HG03354 (cell line): ENCODE measurements at regions not wholly inside any gene's neighbourhood (a gene's known extent, or its start where the extent isn't known, plus 50 kb on each side); places are given as distances from the start of the nearest gene placed in this dataset.

Source experiments
- ATAC-seq: cut with Tn5 transposase; IDR thresholded peaks from one replicate; pipeline ENCODE4 v1.9.1; 2021; ENCODE audit warnings: mild to moderate bottlenecking; ENCODE audit not compliant: unreplicated experiment, poor library complexity, severe bottlenecking

- no peak for ATAC-seq
These were observed 152.5 kb upstream of the KLF7 start for GRCh38 chr2:207318181-207318628.

GRCh38 chr2:207319316-207319715 is 153.6 kb upstream of the KLF7 start:
- ATAC-seq, result no peak

- ATAC-seq, result no peak
These were observed 154.8 kb upstream of the KLF7 start for GRCh38 chr2:207320381-207321159.

- no peak for ATAC-seq
These were observed 155.8 kb upstream of the KLF7 start for GRCh38 chr2:207321514-207321913.

- no peak for ATAC-seq
These were observed 158.3 kb upstream of the KLF7 start for GRCh38 chr2:207324001-207324400.

- ATAC-seq, result no peak
These were observed 161.8 kb upstream of the KLF7 start for GRCh38 chr2:207327513-207327912.

GRCh38 chr2:207328944-207329386 is 163.2 kb upstream of the KLF7 start:
- ATAC-seq, result peak; percentile 47

GRCh38 chr2:207330912-207331311 is 165.2 kb upstream of the KLF7 start:
- peak; percentile 58 for ATAC-seq

GRCh38 chr2:207331674-207332073 is 165.9 kb upstream of the KLF7 start:
- no peak for ATAC-seq

GRCh38 chr2:207332480-207333212 is 166.9 kb upstream of the KLF7 start:
- peak; percentile 37 for ATAC-seq

- ATAC-seq, result no peak
These were observed 168.0 kb upstream of the KLF7 start for GRCh38 chr2:207333599-207334300.

- ATAC-seq, result no peak
These were observed 168.5 kb upstream of the KLF7 start for GRCh38 chr2:207334301-207334623.

GRCh38 chr2:207334624-207335371 is 169.1 kb upstream of the KLF7 start:
- no peak for ATAC-seq

- ATAC-seq, result peak; percentile 67
These were observed 171.8 kb upstream of the KLF7 start for GRCh38 chr2:207337234-207338219.

- ATAC-seq, result no peak
These were observed 172.5 kb upstream of the KLF7 start for GRCh38 chr2:207338220-207338607.

- no peak for ATAC-seq
These were observed 172.9 kb upstream of the KLF7 start for GRCh38 chr2:207338610-207339009.

- no peak for ATAC-seq
These were observed 175.5 kb upstream of the KLF7 start for GRCh38 chr2:207341112-207341750.

GRCh38 chr2:207341804-207342203 is 176.1 kb upstream of the KLF7 start:
- ATAC-seq, result no peak
